GM12864 (cell line): ENCODE measurements at regions not wholly inside any gene's neighbourhood (a gene's known extent, or its start where the extent isn't known, plus 50 kb on each side); places are given as distances from the start of the nearest gene placed in this dataset.
"Not testable (repeated sequence)": the region's sequence is repeated elsewhere in the genome, so short reads cannot be mapped to it uniquely, and the experiment has no call there.

Experiments used
- DNase-seq: peaks from one replicate; pipeline ENCODE4 v3.0.0-alpha.2; 2011; ENCODE audit warnings: low read depth
- H3K4me3 ChIP-seq: 2 replicates; pipeline ENCODE4 v1.5.1; 2011; ENCODE audit warnings: mild to moderate bottlenecking, low read depth, low read length, control low read depth
- TF ChIP-seq, protein P1 (sequence below): IDR thresholded peaks from 2 replicates; pipeline ENCODE4 v1.5.1; 2011; ENCODE audit warnings: low read depth, mild to moderate bottlenecking, moderate library complexity, low read length, control low read depth, inconsistent platforms; ENCODE audit errors: missing control alignments

DNA sequence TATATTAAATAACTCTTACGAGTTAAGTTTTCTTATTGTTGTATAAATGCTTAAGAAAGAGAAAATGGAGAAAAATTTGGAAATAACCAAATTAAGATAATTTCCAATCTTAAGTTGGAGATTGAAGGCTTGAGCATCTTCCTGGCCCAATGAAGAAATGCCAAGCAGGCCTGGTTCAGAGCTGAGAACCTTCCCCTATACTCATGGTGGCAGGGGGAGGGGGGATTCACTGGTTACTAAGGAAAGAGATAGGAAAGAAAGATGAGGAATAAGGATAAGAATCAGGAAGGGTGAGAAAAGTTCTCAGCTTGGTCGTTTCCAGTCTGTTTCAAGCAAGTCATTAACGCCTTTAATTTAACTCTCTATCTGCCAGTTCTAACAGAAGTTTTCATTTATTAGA is 166.2 kb downstream of the AVL9 start:
- DNase-seq: no peak
- TF ChIP-seq, protein P1, sequence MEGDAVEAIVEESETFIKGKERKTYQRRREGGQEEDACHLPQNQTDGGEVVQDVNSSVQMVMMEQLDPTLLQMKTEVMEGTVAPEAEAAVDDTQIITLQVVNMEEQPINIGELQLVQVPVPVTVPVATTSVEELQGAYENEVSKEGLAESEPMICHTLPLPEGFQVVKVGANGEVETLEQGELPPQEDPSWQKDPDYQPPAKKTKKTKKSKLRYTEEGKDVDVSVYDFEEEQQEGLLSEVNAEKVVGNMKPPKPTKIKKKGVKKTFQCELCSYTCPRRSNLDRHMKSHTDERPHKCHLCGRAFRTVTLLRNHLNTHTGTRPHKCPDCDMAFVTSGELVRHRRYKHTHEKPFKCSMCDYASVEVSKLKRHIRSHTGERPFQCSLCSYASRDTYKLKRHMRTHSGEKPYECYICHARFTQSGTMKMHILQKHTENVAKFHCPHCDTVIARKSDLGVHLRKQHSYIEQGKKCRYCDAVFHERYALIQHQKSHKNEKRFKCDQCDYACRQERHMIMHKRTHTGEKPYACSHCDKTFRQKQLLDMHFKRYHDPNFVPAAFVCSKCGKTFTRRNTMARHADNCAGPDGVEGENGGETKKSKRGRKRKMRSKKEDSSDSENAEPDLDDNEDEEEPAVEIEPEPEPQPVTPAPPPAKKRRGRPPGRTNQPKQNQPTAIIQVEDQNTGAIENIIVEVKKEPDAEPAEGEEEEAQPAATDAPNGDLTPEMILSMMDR: no peak
- no peak overlapping the region for H3K4me3 ChIP-seq

DNA sequence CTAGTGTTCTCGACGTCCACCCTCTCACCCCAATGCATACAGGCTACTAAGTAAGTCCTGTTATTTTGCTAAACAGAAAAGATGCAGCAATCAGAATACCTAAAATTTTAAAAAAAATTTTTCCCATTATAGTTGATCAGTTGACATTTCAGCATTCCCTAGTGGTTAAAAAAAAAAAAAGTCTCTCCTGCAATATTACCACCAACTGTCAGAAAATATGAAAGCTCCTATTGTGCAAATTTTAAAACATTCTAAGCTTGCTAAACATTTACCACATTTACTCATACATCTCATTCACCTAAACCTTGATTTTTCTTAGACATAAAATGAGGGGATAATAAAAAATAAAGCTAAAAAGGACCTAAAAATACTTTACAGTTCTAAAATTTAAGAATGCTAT is 165.6 kb downstream of the AVL9 start:
- TF ChIP-seq, protein P1: no peak
- no peak overlapping the region for H3K4me3 ChIP-seq
- DNase-seq: no peak

DNA sequence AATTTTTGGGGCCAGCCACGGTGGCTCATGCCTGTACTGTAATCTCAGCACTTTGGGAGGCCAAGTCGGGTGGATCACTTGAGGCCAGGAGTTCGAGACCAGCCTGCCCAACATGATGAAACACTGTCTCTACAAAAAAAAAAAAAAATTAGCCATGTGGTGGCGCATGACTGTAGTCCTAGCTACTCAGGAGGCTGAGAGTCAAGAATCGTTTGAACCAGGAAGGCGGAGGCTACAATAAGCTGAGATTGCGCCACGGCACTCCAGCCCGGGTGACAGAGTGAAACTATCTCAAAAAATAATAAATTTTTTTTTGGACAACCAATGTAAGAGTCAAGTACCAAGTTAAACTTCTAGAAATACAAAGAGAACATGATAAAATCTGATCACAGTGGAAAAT is 164.6 kb downstream of the AVL9 start:
- DNase-seq: no peak
- H3K4me3 ChIP-seq: no peak overlapping the region
- TF ChIP-seq, protein P1: no peak

DNA sequence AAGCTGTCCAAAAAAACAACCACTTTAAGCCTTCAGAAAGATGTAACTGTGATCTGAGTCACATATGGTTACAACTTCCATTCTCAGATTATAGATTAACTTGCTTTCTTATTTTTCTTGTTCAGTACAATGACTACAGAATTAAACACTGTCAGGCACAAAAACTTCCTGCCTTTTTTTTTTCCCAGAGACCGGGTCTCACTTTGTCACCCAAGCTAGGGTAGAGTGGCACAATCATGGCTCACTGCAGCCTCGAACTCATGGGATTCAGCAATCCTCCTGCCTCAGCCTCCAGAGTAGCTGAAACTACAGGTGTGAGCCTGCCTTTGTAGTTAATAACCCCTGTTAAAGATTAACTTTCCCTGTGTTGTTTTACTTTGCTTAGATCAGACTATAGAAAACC is 163.2 kb downstream of the AVL9 start:
- DNase-seq: no peak
- TF ChIP-seq, protein P1: no peak
- H3K4me3 ChIP-seq: no peak overlapping the region

DNA sequence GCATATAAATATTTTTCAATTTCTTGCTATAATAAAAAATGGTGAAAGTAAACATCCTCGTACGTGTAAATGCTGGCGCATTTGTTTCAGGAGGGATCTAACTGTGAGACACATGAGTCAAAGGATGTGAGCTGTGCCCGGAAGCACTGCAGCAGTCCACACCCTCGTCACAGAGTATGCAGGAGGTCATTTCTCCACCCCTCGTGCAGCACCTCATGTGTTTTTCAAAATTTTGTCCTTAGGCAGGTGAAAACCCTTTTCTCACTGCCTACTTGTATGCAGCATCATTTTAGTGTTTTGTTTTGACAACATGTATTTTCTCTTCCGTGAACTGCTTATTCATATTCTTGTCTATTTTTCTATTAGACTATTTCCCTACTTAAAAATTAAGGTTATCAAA is 162.7 kb downstream of the AVL9 start:
- DNase-seq: no peak
- TF ChIP-seq, protein P1: no peak
- H3K4me3 ChIP-seq: no peak overlapping the region

DNA sequence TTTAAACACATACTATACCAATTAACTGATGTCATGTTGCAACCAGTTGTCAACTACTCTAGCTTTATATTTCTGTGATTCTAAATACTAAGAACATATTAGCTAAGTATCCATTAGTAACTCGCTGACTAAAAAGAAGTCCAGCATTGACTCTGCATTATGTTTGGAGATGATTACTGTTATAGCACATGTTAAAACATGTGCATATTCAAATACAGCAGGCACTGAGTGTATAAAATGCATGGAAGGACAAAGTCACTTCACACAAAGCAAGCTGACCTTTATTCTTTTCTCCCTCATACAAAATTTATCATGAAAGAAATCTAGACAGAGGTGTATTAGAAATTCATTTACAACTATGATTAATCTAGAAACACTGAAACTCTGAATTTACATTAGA is 159.3 kb downstream of the AVL9 start:
- not testable (repeated sequence) for DNase-seq, H3K4me3 ChIP-seq

DNA sequence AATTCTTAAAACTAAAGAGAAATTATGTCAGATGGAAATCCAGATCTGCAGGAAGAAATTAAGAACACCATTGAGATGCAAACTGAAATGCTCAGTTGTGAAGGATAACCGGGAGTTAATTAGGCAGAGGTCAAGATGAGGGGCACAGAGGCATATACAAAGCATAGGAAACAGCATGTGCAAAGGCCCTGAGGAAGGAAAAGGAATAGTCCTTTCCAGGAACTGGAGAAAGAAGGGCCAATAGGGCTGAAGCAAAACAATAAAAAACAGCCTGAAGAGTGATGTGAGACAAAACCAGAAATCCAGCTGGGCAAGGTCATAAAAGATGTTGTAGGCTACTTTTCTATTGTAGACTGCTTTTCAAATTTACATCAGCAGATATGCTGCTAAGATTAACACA is 155.1 kb downstream of the AVL9 start:
- not testable (repeated sequence) for DNase-seq, H3K4me3 ChIP-seq

DNA sequence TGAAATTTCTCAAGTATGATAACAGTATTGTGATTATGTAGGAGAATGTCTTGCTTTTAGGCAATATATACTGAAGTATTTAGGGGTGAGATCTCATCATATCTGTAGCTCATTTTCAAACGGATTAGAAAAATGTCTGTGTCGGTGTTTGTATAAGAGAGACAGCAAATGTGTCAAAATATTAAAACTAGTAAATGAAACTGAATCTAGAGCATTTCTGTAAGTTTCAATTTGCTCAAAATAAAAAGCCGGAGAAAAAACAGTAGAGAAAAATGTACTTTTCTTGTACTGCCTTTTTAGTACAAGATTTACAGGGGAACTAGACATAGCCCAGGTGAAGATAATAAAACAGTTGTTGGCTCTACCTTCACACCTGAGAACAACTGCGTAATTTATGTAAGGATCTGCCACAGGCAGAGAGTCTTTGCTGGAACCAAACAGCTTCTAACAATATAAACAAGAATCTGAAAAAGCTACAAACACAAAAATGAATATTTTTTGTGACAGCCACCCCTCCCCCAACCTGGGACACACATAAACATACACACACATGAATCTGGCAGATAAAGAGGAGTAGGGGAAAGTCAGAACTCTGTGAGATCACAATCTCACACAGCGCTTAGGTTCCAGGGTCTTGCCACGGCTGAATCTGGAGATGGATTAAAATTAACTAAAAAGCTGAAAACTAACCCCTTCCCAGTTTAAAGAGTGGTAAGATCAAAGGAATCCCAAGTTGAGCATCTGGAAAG is 153.3 kb downstream of the AVL9 start:
- TF ChIP-seq, protein P1: no peak
- no peak for DNase-seq

DNA sequence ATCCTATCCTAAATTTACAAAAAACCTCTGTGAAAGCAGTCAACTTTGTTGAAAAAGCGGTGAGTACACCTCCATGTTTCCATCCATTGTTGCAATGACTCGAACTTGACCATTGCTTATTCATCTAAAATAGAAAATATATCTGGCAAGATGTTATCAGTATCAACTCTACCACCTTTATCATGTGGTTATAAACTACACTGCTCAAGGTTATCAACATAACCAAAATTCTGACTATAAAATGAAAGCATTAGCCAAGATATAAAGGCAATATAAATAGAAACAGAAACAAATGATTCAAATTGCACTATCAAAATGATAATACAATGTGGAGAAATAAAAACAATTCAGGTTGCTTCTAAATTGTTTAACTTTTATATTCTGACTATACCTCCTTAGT is 150.0 kb downstream of the AVL9 start:
- not testable (repeated sequence) for H3K4me3 ChIP-seq, DNase-seq

More for the DNA sequence above, 153.3 kb downstream of the AVL9 start:
- no peak overlapping the region for H3K4me3 ChIP-seq
